Small intestine (tissue), 7 donors: ENCODE measurements at regions not wholly inside any gene's neighbourhood (a gene's known extent, or its start where the extent isn't known, plus 50 kb on each side); places are given as distances from the start of the nearest gene placed in this dataset.

Source experiments
- DNase-seq, 2 donors: peaks; one replicate each; pipeline versions ENCODE4 v3.0.0 to v3.0.0-alpha.2; 2013
- FAIRE-seq: peaks from 2 replicates; lab custom pipeline; 2012; peaks lifted over from hg19 to GRCh38; lab: Jason Lieb, UNC
- H3K27ac ChIP-seq, 3 donors: one replicate each; pipeline ENCODE4 v1.5.1; 2013; ENCODE audit warnings: low read length in 2 of 3, mild to moderate bottlenecking in 2 of 3, control low read depth in 1 of 3, inconsistent platforms in 1 of 3, low read depth in 1 of 3, moderate library complexity in 1 of 3
- H3K27me3 ChIP-seq, 3 donors: one replicate each; pipeline ENCODE4 v1.6.1; 2013; ENCODE audit warnings: low read length in 3 of 3, inconsistent platforms in 1 of 3; ENCODE audit not compliant: control insufficient read depth in 3 of 3, insufficient read depth in 3 of 3
- H3K36me3 ChIP-seq, 3 donors: one replicate each; pipeline ENCODE4 v1.6.1; 2013; ENCODE audit warnings: low read length in 3 of 3, inconsistent platforms in 1 of 3, low read depth in 1 of 3, mild to moderate bottlenecking in 1 of 3, moderate library complexity in 1 of 3; ENCODE audit not compliant: control insufficient read depth in 3 of 3, insufficient read depth in 2 of 3
- H3K4me1 ChIP-seq, 3 donors: one replicate each; pipeline ENCODE4 v1.6.1; 2013; ENCODE audit warnings: low read length in 2 of 3, inconsistent platforms in 1 of 3, low read depth in 1 of 3, mild to moderate bottlenecking in 1 of 3, moderate library complexity in 1 of 3; ENCODE audit not compliant: control insufficient read depth in 3 of 3, insufficient read depth in 2 of 3
- H3K4me3 ChIP-seq, 3 donors: one replicate each; pipeline ENCODE4 v1.5.1; 2013; ENCODE audit warnings: low read length in 3 of 3, control low read depth in 1 of 3, inconsistent platforms in 1 of 3, low read depth in 1 of 3, mild to moderate bottlenecking in 1 of 3, moderate library complexity in 1 of 3
- H3K9me3 ChIP-seq, 2 donors: one replicate each; pipeline ENCODE4 v1.6.1; 2013; ENCODE audit warnings: low read depth in 1 of 2, low read length in 1 of 2; ENCODE audit not compliant: control insufficient read depth in 2 of 2, insufficient read depth in 1 of 2
- WGBS, 3 donors: extraction: QIAGEN DNeasy Blood & Tissue Kit; methylation state at CpG; one replicate each; pipeline ENCODE4 v1.1.7; 2013; 5-methylcytosine and 5-hydroxymethylcytosine counted together
- donor health status: healthy with polysubstance abuse.
- donor health status: control.
- donor health status: control.
- donor health status: Bipolar disorder and iron deficiency.
- donor health status: healthy.

- Histone ChIP-seq H3K4me1 (peaks cover 0 to 6% (median 0%) of the 10 kb centered on the region in 3 donors), H3K36me3 (no peaks in the 10 kb centered on the region), H3K27me3 (no peaks in the 10 kb centered on the region), H3K9me3 (peaks cover 0 to 14% of the 10 kb centered on the region in 2 donors), H3K4me3 (no peak overlapping the region), H3K27ac (peak overlapping the region in 1 of 3 donors; percentile 34)
- WGBS, 3 donors, result 9 to 60% (median 38%) methylated on average over 2 of the region's 2 CpGs
- DNase-seq (peak; percentile 61 to 82), FAIRE-seq (peak; percentile 88)
Measured at GRCh38 chr6:140917911-140918310, 1214.8 kb upstream of the GJE1 start.

GRCh38 chr6:140915551-140915950, 1217.2 kb upstream of the GJE1 start:
- H3K4me3 ChIP-seq, result no peak overlapping the region
- H3K27me3 ChIP-seq, result no peaks in the 10 kb centered on the region
- DNase-seq, result no peak
- FAIRE-seq, result peak; percentile 57
- no peak overlapping the region for H3K27ac ChIP-seq
- H3K36me3 ChIP-seq, result no peaks in the 10 kb centered on the region
- WGBS, 3 donors, result 70 to 88% (median 84%) methylated on average over 3 of the region's 3 CpGs
- H3K9me3 ChIP-seq, result peaks cover 0 to 14% of the 10 kb centered on the region in 2 donors
- H3K4me1 ChIP-seq, result peaks cover 0 to 6% (median 0%) of the 10 kb centered on the region in 3 donors

GRCh38 chr6:140915103-140915502, 1217.6 kb upstream of the GJE1 start:
- no peak overlapping the region for H3K4me3 ChIP-seq
- DNase-seq, result no peak
- H3K27ac ChIP-seq, result no peak overlapping the region
- WGBS, 3 donors, result 59 to 85% (median 65%) methylated on average over 1 of the region's 1 CpG
- no peak for FAIRE-seq
- peaks cover 0 to 6% (median 0%) of the 10 kb centered on the region in 3 donors for H3K4me1 ChIP-seq
- no peaks in the 10 kb centered on the region for H3K27me3 ChIP-seq
- no peaks in the 10 kb centered on the region for H3K36me3 ChIP-seq
- peaks cover 0 to 14% of the 10 kb centered on the region in 2 donors for H3K9me3 ChIP-seq

- FAIRE-seq (no peak), DNase-seq (no peak)
- Histone ChIP-seq H3K9me3 (peaks cover 0 to 18% of the 10 kb centered on the region in 2 donors), H3K36me3 (no peaks in the 10 kb centered on the region), H3K4me3 (no peak overlapping the region), H3K27me3 (no peaks in the 10 kb centered on the region), H3K27ac (no peak overlapping the region), H3K4me1 (peaks cover 0 to 6% (median 0%) of the 10 kb centered on the region in 3 donors)
- 78 to 90% (median 87%) methylated on average over 3 of the region's 3 CpGs for WGBS, 3 donors
Measured at GRCh38 chr6:140912686-140913085, 1220.0 kb upstream of the GJE1 start.

- no peak for DNase-seq
- 85 to 94% (median 86%) methylated on average over 1 of the region's 1 CpG for WGBS, 3 donors
- H3K27me3 ChIP-seq, result no peaks in the 10 kb centered on the region
- peaks cover 0 to 11% of the 10 kb centered on the region in 2 donors for H3K9me3 ChIP-seq
- no peak overlapping the region for H3K4me3 ChIP-seq
- H3K27ac ChIP-seq, result no peak overlapping the region
- no peaks in the 10 kb centered on the region for H3K36me3 ChIP-seq
- no peaks in the 10 kb centered on the region for H3K4me1 ChIP-seq
- FAIRE-seq, result no peak
Measured at GRCh38 chr6:140909625-140910024, 1223.1 kb upstream of the GJE1 start.

GRCh38 chr6:140909156-140909555, 1223.6 kb upstream of the GJE1 start:
- no peak for DNase-seq
- Histone ChIP-seq H3K9me3 (peaks cover 0 to 11% of the 10 kb centered on the region in 2 donors), H3K4me3 (no peak overlapping the region), H3K27me3 (no peaks in the 10 kb centered on the region), H3K4me1 (no peaks in the 10 kb centered on the region), H3K27ac (no peak overlapping the region), H3K36me3 (no peaks in the 10 kb centered on the region)
- FAIRE-seq, result no peak

GRCh38 chr6:140908505-140908904, 1224.2 kb upstream of the GJE1 start:
- Histone ChIP-seq H3K9me3 (peaks cover 0 to 11% of the 10 kb centered on the region in 2 donors), H3K27me3 (no peaks in the 10 kb centered on the region), H3K27ac (no peak overlapping the region), H3K4me1 (no peaks in the 10 kb centered on the region), H3K4me3 (no peak overlapping the region), H3K36me3 (no peaks in the 10 kb centered on the region)
- FAIRE-seq (no peak), DNase-seq (no peak)

- FAIRE-seq (no peak), DNase-seq (no peak)
- no peaks in the 10 kb centered on the region for H3K27me3 ChIP-seq
- WGBS, 3 donors, result 90 to 92% (median 90%) methylated on average over 9 of the region's 9 CpGs
- H3K9me3 ChIP-seq, result peaks cover 0 to 14% of the 10 kb centered on the region in 2 donors
- no peaks in the 10 kb centered on the region for H3K36me3 ChIP-seq
- no peak overlapping the region for H3K27ac ChIP-seq
- H3K4me1 ChIP-seq, result no peaks in the 10 kb centered on the region
- H3K4me3 ChIP-seq, result no peak overlapping the region
Measured at GRCh38 chr6:140907235-140907634, 1225.5 kb upstream of the GJE1 start.

- H3K4me1 ChIP-seq, result no peaks in the 10 kb centered on the region
- H3K36me3 ChIP-seq, result no peaks in the 10 kb centered on the region
- DNase-seq (no peak), FAIRE-seq (no peak)
- no peak overlapping the region for H3K27ac ChIP-seq
- H3K4me3 ChIP-seq, result no peak overlapping the region
- no peaks in the 10 kb centered on the region for H3K27me3 ChIP-seq
- H3K9me3 ChIP-seq, result peaks cover 0 to 22% of the 10 kb centered on the region in 2 donors
Measured at GRCh38 chr6:140905724-140906123, 1227.0 kb upstream of the GJE1 start.
